ENCODE measurements at regions not wholly inside any gene's neighbourhood (a gene's known extent, or its start where the extent isn't known, plus 50 kb on each side); places are given as distances from the start of the nearest gene placed in this dataset.
"Not testable (repeated sequence)": the region's sequence is repeated elsewhere in the genome, so short reads cannot be mapped to it uniquely, and the experiment has no call there.

DNA sequence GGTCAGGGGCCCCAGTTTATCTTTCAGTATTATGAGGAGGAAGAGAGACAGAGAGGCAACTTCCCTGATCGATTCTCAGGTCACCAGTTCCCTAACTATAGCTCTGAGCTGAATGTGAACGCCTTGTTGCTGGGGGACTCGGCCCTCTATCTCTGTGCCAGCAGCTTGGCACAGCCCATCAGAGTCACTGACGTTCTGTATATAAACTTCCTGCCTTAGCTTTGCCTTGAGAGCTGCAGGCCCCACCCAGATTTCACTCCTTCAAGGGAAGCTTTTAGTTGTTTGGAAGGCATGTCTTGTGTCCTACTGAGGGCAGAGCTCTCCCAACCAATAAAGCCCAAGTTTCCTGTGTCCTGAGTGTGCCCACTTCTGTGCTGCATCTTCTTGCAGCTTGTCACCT lies 242.5 kb upstream of the PRSS58 start:
- ATAC-seq (ENCODE audit: low FRiP score in 2 of 2) = no peak
- Histone ChIP-seq H3K4me3 (no peak overlapping the region), H3K36me3 (no peaks in the 10 kb centered on the region), H3K9me3 (no peaks in the 10 kb centered on the region), H3K27ac (peak overlapping the region in 2 of 4 donors; percentile 42 to 59), H3K4me1 (peaks cover 0 to 6% (median 4%) of the 10 kb centered on the region in 4 donors), H3K27me3 (no peaks in the 10 kb centered on the region)
- WGBS, 2 donors = 45% methylated on average over 4 of the region's 4 CpGs; no CpG with 5 or more reads in 1 of the 2 donors
- DNase-seq = no peak
- TF ChIP-seq POLR2A (IDR thresholded peaks at IDR 0.05) = no peak
- no peak for TF ChIP-seq POLR2AphosphoS5 (IDR thresholded peaks at IDR 0.05)
- TF ChIP-seq EP300 (IDR thresholded peaks at IDR 0.05) = no peak
- TF ChIP-seq CTCF (IDR thresholded peaks at IDR 0.05) = no peak

- H3K4me3 ChIP-seq = no peak overlapping the region
- no peak for TF ChIP-seq EP300 (IDR thresholded peaks at IDR 0.05)
- TF ChIP-seq POLR2AphosphoS5 (IDR thresholded peaks at IDR 0.05) = no peak
- TF ChIP-seq POLR2A (IDR thresholded peaks at IDR 0.05) = no peak
- no peak for TF ChIP-seq CTCF (IDR thresholded peaks at IDR 0.05)
- H3K27me3 ChIP-seq = no peaks in the 10 kb centered on the region
- 78 to 79% methylated on average over 3 to 4 of the region's 4 CpGs for WGBS, 2 donors
- H3K9me3 ChIP-seq = no peaks in the 10 kb centered on the region
- ATAC-seq (ENCODE audit: low FRiP score in 2 of 2) (peak; percentile 9 to 12), DNase-seq (no peak)
- no peaks in the 10 kb centered on the region for H3K36me3 ChIP-seq
- peak overlapping the region in 2 of 4 donors; percentile 42 to 59 for H3K27ac ChIP-seq
- H3K4me1 ChIP-seq = peaks cover 0 to 6% (median 4%) of the 10 kb centered on the region in 4 donors
These were observed 241.8 kb upstream of the PRSS58 start for GRCh38 chr7:142499635-142500034.

DNA sequence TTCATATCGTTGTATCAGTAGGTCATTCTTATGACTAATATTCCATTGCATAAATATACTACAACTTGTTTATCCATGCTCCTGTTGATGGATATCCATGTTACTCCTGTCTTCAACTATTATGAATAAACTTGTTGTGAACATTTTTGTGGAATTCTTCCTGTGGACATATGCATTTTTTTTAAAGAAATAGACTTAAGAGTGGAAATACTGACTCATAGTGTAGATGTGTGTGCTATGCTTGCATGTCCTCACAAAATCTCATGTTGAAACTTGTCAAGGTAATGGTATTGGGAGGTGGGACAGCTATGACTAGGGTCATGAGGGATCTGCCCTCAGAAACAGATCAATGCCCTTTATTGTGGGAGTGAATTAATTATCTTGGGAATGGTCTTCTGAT lies 240.5 kb upstream of the PRSS58 start:
- ATAC-seq (ENCODE audit: low FRiP score in 2 of 2) = no peak
- no peaks in the 10 kb centered on the region for H3K9me3 ChIP-seq
- DNase-seq = no peak
- H3K27me3 ChIP-seq = no peaks in the 10 kb centered on the region
- WGBS, 2 donors = 69 to 82% methylated on average over 1 of the region's 1 CpG
- peaks cover 0 to 6% (median 4%) of the 10 kb centered on the region in 4 donors for H3K4me1 ChIP-seq
- no peak overlapping the region for H3K27ac ChIP-seq
- TF ChIP-seq POLR2A (IDR thresholded peaks at IDR 0.05) = no peak
- no peak for TF ChIP-seq CTCF (IDR thresholded peaks at IDR 0.05)
- no peak for TF ChIP-seq EP300 (IDR thresholded peaks at IDR 0.05)
- TF ChIP-seq POLR2AphosphoS5 (IDR thresholded peaks at IDR 0.05) = no peak
- H3K36me3 ChIP-seq = no peaks in the 10 kb centered on the region
- no peak overlapping the region for H3K4me3 ChIP-seq

GRCh38 chr7:142496545-142496991 lies 238.7 kb upstream of the PRSS58 start:
- H3K27ac ChIP-seq = no peak overlapping the region
- H3K9me3 ChIP-seq = no peaks in the 10 kb centered on the region
- 17 to 20% methylated on average over 8 of the region's 8 CpGs for WGBS, 2 donors
- TF ChIP-seq POLR2AphosphoS5 (IDR thresholded peaks at IDR 0.05) (no peak), POLR2A (IDR thresholded peaks at IDR 0.05) (no peak), EP300 (IDR thresholded peaks at IDR 0.05) (no peak), CTCF (IDR thresholded peaks at IDR 0.05) (peak; percentile 25 to 65 (median 50))
- no peak overlapping the region for H3K4me3 ChIP-seq
- DNase-seq (no peak), ATAC-seq (ENCODE audit: low FRiP score in 2 of 2) (peak; percentile 41 to 69)
- peaks cover 0 to 6% (median 4%) of the 10 kb centered on the region in 4 donors for H3K4me1 ChIP-seq
- no peaks in the 10 kb centered on the region for H3K27me3 ChIP-seq
- no peaks in the 10 kb centered on the region for H3K36me3 ChIP-seq

DNA sequence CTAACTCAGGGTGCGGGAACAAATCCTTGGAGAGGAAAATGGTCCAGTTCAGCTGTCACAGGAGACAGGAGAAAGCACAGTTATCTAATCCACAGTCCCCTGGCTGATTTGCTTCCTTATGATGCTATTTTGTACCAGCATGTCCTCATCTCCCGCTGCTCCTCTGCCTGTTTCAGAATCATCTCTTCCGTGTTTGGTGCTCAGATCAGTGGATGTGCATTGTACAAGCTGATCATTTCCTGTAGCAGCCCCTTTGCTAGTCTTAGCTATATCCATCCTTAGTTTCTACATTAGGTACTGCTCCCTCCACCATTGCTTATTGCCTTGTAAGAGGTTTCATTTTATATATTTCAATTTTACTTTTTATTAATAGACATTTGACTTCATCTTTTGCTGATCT lies 238.0 kb upstream of the PRSS58 start:
- H3K27ac ChIP-seq; H3K9me3 ChIP-seq; H3K4me3 ChIP-seq; ATAC-seq (ENCODE audit: low FRiP score in 2 of 2); H3K36me3 ChIP-seq; H3K27me3 ChIP-seq; DNase-seq; H3K4me1 ChIP-seq: not testable (repeated sequence)
- WGBS, 2 donors = 58 to 70% methylated on average over 3 of the region's 3 CpGs

DNA sequence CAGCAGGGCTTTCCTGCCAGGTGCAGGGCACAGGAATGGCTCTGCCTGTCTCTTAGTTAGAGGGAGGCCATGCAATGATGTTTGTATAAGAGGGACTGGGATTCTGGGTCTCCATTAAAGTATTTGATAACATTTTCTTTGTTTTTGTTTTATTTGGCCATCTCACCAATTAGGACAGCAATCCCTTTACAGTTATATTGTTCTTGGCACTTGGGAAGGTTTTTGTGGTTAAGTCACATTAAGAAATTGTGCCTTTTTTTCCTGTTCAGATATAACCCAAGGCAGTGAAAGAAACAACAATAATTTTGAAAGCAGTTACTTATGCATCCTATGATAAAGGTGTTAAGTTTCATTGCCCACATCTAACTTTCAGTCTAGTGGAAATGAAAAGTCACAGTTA lies 237.4 kb upstream of the PRSS58 start:
- not testable (repeated sequence) for H3K4me3 ChIP-seq; H3K4me1 ChIP-seq; H3K9me3 ChIP-seq; H3K36me3 ChIP-seq; DNase-seq; H3K27ac ChIP-seq; H3K27me3 ChIP-seq; ATAC-seq (ENCODE audit: low FRiP score in 2 of 2)

All from upper lobe of left lung (tissue), 6 donors.